ENCODE measurements at regions not wholly inside any gene's neighbourhood (a gene's known extent, or its start where the extent isn't known, plus 50 kb on each side); places are given as distances from the start of the nearest gene placed in this dataset.

DNA sequence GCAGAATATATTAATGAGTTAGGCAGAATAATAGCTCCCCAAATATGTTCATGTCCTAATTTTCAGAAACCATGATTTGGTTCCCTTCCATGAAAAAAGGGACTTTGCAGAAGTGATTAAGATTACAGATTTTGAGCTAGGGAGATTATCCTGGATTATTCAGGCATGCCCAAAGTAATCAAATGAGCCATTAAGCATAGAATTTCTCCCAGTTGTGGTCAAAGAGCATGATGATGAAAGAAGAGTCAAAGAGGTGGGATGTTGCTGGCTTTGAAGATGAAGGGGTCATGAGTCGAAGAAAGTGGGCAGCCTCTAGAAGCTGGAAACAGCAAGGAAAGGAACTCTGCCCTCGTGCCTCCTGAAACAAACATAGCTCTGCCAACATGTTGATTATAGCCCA is 254.2 kb upstream of the CDIN1 start:
- no peak overlapping the region for H3K27ac Mint-ChIP-seq
- peaks cover 4% of the 10 kb centered on the region for H3K9me3 Mint-ChIP-seq
- no peak for ATAC-seq
- H3K4me1 Mint-ChIP-seq: no peaks in the 10 kb centered on the region
- H3K4me3 Mint-ChIP-seq: no peak overlapping the region
- no peaks in the 10 kb centered on the region for H3K36me3 Mint-ChIP-seq
- no peaks in the 10 kb centered on the region for H3K27me3 Mint-ChIP-seq

DNA sequence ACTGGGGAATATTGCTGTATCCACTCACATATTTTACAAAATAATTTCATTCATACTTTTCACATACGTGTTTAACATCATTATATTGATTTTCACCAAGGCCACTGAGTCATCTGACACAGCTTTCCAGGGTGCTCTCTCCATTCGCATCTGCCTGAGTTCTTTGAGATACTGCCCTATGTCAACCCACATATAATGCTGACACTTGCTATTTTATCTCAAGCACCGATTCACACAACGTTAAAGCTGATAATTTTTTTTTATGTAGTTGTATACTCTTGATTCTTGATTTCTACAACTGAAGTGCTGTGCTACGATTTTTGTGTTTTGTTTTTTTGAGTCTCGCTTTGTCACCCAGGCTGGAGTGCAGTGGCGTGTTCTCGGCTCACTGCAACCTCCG is 249.8 kb upstream of the CDIN1 start:
- H3K9me3 Mint-ChIP-seq: peaks cover 4% of the 10 kb centered on the region
- no peaks in the 10 kb centered on the region for H3K4me1 Mint-ChIP-seq
- no peak for ATAC-seq
- no peaks in the 10 kb centered on the region for H3K27me3 Mint-ChIP-seq
- no peak overlapping the region for H3K27ac Mint-ChIP-seq
- H3K4me3 Mint-ChIP-seq: no peak overlapping the region
- no peaks in the 10 kb centered on the region for H3K36me3 Mint-ChIP-seq

DNA sequence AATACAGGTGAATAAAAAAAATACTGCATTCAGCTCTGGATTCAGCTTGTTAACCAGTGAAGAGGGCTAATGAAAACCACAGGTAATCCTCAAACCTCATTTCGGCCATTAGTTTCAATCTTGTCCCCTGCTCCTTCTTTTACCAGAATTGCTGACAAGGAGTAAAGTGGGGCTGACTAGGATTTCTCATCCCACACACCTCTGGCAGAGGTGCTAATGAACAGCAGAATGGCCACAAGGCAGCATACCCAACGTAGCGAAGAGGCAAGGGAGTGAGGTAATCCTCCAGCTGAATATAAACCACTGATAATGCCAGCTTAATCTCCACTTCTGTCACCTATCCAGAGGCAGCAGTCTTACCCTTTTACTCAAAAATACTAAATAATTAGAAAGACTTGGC is 248.8 kb upstream of the CDIN1 start:
- Mint-ChIP-seq H3K36me3 (no peaks in the 10 kb centered on the region), H3K27me3 (no peaks in the 10 kb centered on the region), H3K4me3 (no peak overlapping the region), H3K4me1 (no peaks in the 10 kb centered on the region), H3K27ac (no peak overlapping the region), H3K9me3 (no peaks in the 10 kb centered on the region)
- ATAC-seq: no peak

DNA sequence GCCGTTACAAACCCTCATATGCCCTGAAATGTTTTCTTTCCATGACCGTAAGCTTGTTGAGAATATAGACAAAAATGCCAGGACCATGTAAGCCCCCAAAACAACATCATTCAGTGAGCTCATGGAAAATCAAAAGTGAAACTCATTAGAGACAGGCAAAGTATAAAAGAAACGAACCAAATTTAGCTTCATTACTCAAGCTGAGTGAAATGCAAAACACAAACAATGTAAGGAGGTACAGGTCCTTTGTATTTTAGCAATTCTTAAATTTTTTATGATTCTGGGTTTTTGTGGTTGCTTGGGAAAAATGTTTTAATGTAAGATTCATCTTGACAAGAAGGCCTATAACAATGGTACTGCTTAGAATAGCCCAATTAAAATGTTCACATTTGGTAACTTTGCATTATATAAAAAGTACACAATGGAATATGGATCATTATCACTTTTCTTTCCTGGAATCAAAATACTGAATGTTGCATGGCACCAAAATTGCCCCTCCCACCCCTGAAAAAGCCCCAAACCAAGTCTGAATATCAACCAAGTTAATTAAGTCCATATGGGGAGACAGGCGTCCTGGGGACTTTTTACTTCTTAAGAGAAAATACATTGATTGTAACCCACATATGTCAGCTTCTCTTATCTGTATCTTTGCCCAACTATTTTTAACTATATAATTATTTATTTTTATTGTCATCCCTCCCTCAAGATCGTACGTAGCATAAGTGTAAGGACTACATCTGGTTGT is 247.7 kb upstream of the CDIN1 start:
- H3K4me1 Mint-ChIP-seq: no peaks in the 10 kb centered on the region
- no peak overlapping the region for H3K27ac Mint-ChIP-seq
- no peak overlapping the region for H3K4me3 Mint-ChIP-seq
- ATAC-seq: no peak
- H3K27me3 Mint-ChIP-seq: no peaks in the 10 kb centered on the region
- peaks cover 5% of the 10 kb centered on the region for H3K9me3 Mint-ChIP-seq
- no peaks in the 10 kb centered on the region for H3K36me3 Mint-ChIP-seq

DNA sequence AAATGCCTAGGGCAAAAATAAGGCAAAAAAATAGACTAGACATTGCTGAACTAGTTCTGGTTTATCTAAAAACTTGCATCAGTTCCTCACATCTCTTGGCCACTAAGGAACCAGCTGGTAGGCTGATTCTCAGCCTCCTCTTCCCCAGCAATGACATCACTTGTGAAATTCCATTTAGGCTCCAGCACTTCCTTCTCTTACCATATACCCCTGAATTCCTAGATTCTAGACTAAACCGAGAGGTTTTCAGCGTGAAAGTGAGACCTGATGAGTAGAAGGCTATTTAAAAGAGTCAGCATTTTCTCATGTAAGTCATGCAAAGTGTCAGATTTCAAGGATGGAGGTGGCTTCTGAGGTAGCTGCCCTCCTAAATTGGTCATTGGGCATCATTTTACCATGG is 247.1 kb upstream of the CDIN1 start:
- no peaks in the 10 kb centered on the region for H3K4me1 Mint-ChIP-seq

DNA sequence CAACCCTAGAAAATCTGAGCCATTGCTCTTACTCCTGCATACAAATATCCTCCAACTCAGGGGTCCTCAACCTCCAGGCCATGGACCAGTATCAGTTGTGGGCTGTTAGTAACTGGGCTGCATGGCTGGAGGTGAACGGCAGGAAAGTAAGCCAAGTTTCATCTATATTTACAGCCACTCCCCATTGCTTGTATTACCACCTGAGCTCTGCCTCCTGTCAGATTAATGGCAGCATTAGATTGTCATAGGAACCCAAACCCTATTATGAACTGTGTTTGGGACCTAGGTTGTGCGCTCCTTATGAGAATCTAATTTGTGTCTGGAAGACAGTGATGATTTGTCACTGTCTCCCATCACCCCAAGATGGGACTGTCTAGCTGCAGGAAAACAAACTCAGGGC is 246.5 kb upstream of the CDIN1 start:
- Mint-ChIP-seq H3K27me3 (no peaks in the 10 kb centered on the region), H3K4me3 (no peak overlapping the region), H3K9me3 (peaks cover 5% of the 10 kb centered on the region), H3K27ac (no peak overlapping the region), H3K4me1 (no peaks in the 10 kb centered on the region), H3K36me3 (no peaks in the 10 kb centered on the region)
- no peak for ATAC-seq

More for the DNA sequence above, 247.1 kb upstream of the CDIN1 start:
- Mint-ChIP-seq H3K27me3 (no peaks in the 10 kb centered on the region), H3K36me3 (no peaks in the 10 kb centered on the region), H3K4me3 (no peak overlapping the region), H3K27ac (no peak overlapping the region), H3K9me3 (peaks cover 5% of the 10 kb centered on the region)
- ATAC-seq: no peak

DNA sequence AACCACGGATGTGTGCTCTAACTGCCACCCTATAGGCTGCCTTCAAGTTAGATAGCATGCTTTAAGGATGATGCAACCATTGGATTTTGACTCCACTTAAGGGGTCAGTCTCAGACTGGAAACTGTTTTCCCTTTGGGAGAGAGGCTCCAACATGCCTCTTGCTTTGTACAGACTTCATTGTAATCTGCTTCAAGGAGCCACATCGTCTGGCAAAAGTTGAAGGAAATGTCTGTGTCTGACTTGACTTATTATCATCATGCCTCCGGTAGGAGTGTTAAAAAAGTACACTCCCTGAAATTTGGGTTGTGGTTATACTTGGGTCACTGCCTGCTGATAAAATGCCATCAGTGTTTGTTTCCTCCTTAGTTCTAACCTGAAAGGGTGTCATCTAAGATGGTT is 245.4 kb upstream of the CDIN1 start:
- H3K27me3 Mint-ChIP-seq: no peaks in the 10 kb centered on the region
- no peaks in the 10 kb centered on the region for H3K4me1 Mint-ChIP-seq
- H3K4me3 Mint-ChIP-seq: no peak overlapping the region
- H3K36me3 Mint-ChIP-seq: no peaks in the 10 kb centered on the region
- no peak for ATAC-seq
- H3K27ac Mint-ChIP-seq: no peak overlapping the region
- peaks cover 5% of the 10 kb centered on the region for H3K9me3 Mint-ChIP-seq

DNA sequence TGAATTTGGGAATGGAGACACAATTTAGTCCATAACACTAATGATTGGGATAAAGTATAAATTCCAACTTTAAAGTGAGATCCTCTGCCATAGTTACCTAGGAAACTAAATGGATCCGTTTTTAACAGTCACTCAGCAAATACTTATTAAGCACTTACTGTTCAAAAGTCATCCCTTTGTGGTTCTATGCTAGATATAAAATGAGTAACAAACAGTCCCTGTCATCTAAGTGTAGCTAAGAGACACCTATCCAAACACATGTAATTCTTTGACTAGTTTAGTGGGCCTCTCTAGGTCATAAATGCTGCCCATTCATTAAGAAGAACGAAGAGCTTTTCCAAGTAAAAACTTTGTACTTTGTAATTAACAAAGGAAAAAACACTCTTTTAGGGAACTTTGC is 244.2 kb upstream of the CDIN1 start:
- Mint-ChIP-seq H3K27me3 (no peaks in the 10 kb centered on the region), H3K9me3 (peaks cover 8% of the 10 kb centered on the region), H3K4me1 (no peaks in the 10 kb centered on the region), H3K4me3 (no peak overlapping the region), H3K27ac (no peak overlapping the region), H3K36me3 (no peaks in the 10 kb centered on the region)
- ATAC-seq: no peak

DNA sequence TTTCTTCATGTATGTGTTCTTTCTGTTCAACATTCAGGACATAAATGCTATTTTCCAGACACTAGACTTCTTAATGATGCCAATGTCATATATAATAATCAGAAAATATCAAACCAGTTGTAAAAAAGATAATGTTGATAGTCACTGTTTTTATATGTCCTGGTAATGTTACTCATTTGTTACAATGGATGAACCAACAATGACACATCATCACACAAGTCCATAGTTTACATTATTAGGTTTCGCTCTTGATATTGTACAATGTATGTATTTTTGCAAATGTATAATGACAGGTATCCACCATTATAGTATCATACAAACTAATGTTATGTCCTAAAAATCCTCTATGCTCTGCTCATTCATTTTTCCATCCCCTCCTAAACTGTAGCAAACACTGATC is 243.8 kb upstream of the CDIN1 start:
- Mint-ChIP-seq H3K4me1 (no peaks in the 10 kb centered on the region), H3K36me3 (no peaks in the 10 kb centered on the region), H3K4me3 (no peak overlapping the region), H3K27ac (no peak overlapping the region), H3K9me3 (peaks cover 8% of the 10 kb centered on the region), H3K27me3 (no peaks in the 10 kb centered on the region)
- no peak for ATAC-seq

DNA sequence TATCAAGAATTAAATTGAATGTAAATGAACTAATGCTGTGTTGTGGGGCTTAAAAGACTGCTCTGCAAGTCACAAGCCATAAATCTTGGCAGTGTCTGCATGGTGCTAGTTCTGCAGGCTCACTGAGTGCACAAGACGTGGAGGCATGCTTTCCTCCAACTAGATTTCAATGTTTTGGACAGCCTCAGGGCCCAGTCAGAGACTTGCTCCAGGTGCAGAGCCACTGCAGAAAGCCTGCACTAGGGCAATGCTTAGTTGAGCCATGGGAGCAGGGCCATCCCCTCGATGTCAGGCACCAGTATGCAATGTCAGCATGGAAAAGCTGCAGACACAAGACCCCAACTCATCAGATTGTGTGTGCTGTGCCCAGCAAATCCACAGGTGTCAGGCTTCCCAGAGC is 234.5 kb upstream of the CDIN1 start:
- H3K9me3 Mint-ChIP-seq: peaks cover 3% of the 10 kb centered on the region
- H3K4me1 Mint-ChIP-seq: no peaks in the 10 kb centered on the region
- H3K27me3 Mint-ChIP-seq: no peaks in the 10 kb centered on the region
- no peak overlapping the region for H3K27ac Mint-ChIP-seq
- H3K4me3 Mint-ChIP-seq: no peak overlapping the region
- H3K36me3 Mint-ChIP-seq: no peaks in the 10 kb centered on the region
- ATAC-seq: peak; percentile 50

DNA sequence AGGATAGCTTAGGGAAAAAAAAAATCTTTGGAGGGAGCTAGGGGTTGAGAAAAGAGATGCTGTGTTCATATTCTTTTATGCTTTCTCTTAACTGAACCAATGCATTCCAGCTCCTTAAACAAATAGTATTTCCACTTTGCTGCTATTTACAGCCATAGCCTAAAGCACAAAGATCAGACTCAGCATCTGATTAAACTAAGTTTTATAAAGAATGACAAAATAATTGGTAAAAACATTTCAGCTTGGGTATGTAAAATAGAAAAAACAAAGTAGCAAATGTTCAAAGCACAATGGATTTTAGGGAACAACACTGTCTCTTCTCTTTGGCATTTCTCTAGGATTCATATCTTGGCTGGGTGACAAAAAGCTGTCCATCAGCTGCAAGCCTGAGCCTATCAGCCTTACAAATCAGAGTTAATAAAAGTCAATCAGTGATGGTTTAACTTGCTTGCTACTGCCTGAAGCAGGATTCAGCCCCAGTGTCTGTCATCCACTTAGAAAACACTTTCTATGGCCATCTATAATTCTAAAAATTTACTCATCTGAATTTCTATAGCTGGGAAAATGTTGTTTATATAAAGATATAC is 232.1 kb upstream of the CDIN1 start:
- Mint-ChIP-seq H3K27ac (no peak overlapping the region), H3K27me3 (no peaks in the 10 kb centered on the region), H3K4me3 (no peak overlapping the region), H3K36me3 (no peaks in the 10 kb centered on the region), H3K9me3 (no peaks in the 10 kb centered on the region), H3K4me1 (no peaks in the 10 kb centered on the region)
- ATAC-seq: no peak

DNA sequence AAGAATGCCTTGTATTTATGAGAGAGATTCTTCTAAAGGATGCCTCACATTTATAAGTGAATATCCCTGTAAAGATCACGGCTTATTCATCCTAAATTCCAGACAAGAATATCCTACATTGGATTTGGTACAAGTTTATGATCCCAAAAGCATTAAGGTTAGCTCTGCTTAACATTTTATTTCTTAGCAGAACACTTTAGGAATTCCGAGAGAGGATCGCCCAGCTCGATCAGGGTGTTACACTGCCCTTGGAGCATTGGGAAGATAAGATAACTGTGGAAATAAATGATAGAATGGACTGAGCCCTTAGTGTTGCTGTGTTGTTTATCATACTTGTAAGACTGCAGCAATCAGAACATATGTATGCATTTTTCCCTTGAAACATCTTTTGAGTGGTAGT is 223.0 kb upstream of the CDIN1 start:
- H3K27me3 Mint-ChIP-seq: no peaks in the 10 kb centered on the region
- no peak overlapping the region for H3K4me3 Mint-ChIP-seq
- no peaks in the 10 kb centered on the region for H3K4me1 Mint-ChIP-seq
- no peak overlapping the region for H3K27ac Mint-ChIP-seq
- ATAC-seq: no peak
- no peaks in the 10 kb centered on the region for H3K36me3 Mint-ChIP-seq
- no peaks in the 10 kb centered on the region for H3K9me3 Mint-ChIP-seq

DNA sequence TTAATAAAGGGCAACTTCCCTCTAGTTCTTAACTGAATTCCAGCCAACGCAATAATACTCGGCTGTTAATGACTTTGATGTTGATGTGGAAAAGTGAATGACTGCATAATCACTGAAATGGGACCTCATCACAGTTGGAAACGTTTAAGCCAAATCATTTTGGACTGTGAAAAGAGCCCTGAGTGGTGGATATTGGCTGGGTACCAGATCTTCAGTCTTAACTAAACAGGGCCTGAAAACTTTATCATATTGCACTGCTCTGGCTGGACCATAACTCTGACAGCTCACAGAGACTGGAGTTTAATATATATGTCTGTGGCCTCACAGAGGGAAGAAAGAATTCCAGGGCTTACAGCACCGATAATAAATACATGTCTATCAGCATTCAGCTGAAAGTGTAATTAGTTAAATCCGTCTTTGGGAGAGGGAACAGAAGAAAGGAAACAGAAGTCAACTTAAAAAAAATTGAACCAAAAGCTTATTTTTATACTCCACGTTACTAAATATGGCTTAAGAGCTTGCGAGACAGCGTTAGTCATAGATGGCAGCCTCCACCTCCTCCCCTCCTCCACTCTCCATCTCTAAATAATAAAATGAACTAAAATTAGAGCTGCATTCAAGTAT is 222.3 kb upstream of the CDIN1 start:
- Mint-ChIP-seq H3K27ac (no peak overlapping the region), H3K36me3 (no peaks in the 10 kb centered on the region), H3K9me3 (no peaks in the 10 kb centered on the region), H3K4me1 (no peaks in the 10 kb centered on the region), H3K27me3 (no peaks in the 10 kb centered on the region), H3K4me3 (no peak overlapping the region)
- no peak for ATAC-seq

DNA sequence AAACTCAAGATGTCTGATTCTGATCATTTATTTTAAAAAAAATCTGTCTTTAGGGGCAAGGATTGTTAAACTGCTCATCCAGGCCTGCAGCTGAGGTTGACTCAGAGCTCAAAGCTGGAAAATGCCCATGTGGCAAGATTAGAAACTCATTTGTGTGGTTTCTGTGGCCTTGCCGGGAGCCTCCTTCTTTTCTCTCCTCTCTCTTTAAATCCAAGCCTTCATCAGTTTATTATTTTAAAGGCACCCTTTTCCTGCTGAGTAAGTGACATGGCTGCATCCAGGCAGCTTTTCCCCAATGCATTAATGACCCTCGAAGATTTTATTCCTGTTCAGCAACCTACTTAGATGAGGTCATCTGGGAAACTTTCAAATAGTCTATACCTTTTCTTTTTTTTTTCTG is 221.3 kb upstream of the CDIN1 start:
- no peaks in the 10 kb centered on the region for H3K27me3 Mint-ChIP-seq
- H3K27ac Mint-ChIP-seq: no peak overlapping the region
- no peak overlapping the region for H3K4me3 Mint-ChIP-seq
- H3K36me3 Mint-ChIP-seq: no peaks in the 10 kb centered on the region
- ATAC-seq: no peak
- H3K4me1 Mint-ChIP-seq: no peaks in the 10 kb centered on the region
- no peaks in the 10 kb centered on the region for H3K9me3 Mint-ChIP-seq

DNA sequence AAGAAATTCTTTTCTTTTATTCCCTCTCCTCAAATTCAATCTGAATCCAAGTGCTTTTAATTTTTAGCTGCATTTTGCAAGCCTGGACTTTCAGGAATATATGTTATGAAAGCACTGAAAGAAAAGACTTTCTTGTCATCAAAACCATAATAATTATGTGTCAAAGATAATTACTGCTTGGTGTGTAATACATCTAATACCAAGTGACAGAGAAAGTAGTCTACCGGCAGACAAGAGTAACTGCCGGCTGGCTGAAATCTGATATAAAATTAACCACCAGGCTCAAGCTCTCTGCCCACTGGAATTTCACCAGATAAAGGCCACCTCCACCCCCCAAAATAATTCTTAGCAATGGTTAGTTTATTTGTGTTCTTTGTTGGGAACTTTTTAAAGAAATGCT is 220.9 kb upstream of the CDIN1 start:
- no peak for ATAC-seq
- Mint-ChIP-seq H3K36me3 (no peaks in the 10 kb centered on the region), H3K27ac (no peak overlapping the region), H3K4me1 (no peaks in the 10 kb centered on the region), H3K27me3 (no peaks in the 10 kb centered on the region), H3K9me3 (no peaks in the 10 kb centered on the region), H3K4me3 (no peak overlapping the region)

DNA sequence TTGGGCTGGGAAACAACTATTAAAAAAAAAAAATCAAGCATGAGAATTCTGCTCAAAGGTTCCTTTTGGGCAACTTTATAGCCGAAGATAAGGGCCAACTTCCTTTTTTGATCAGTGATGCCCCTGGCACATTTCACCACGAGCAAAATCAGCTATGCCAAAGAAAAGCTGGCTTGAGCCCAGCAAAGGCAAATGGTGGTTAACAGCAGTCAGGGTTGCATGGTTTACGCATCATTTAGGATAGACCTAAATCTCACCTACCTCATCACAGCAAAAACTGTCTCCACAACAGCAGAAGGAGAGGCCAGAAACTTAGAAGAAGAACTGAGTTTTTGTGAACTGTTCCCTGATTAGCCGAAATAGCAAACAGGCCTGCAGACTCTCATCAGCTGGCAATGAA is 220.1 kb upstream of the CDIN1 start:
- no peak overlapping the region for H3K27ac Mint-ChIP-seq
- no peaks in the 10 kb centered on the region for H3K36me3 Mint-ChIP-seq
- no peaks in the 10 kb centered on the region for H3K9me3 Mint-ChIP-seq
- H3K4me3 Mint-ChIP-seq: no peak overlapping the region
- no peaks in the 10 kb centered on the region for H3K27me3 Mint-ChIP-seq
- no peak for ATAC-seq
- H3K4me1 Mint-ChIP-seq: no peaks in the 10 kb centered on the region
